Gastrocnemius medialis (tissue), 4 donors: ENCODE measurements at regions not wholly inside any gene's neighbourhood (a gene's known extent, or its start where the extent isn't known, plus 50 kb on each side); places are given as distances from the start of the nearest gene placed in this dataset.

Source experiments
- ATAC-seq, 2 donors: fragments of 150-250 bp; one replicate each; pipeline ENCODE4 v1.9.1; 2016
- DNase-seq, 2 donors: peaks; one replicate each; pipeline ENCODE4 v3.0.0-alpha.2; 2019
- H3K27ac ChIP-seq, 4 donors: fragments of 200-600 bp; sonication (generic); 1 replicate in 1 of 4; 2 replicates in 3 of 4; pipeline ENCODE4 v1.5.1; 2016 to 2018; ENCODE audit warnings: mild to moderate bottlenecking in 2 of 4, moderate library complexity in 1 of 4
- H3K27me3 ChIP-seq, 3 donors: fragments of 200-600 bp; sonication (generic) in 2 of 3; 1 replicate in 1 of 3; 2 replicates in 2 of 3; pipeline versions ENCODE4 v1.5.1 to v1.6.0; 2016 to 2019; ENCODE audit warnings: mild to moderate bottlenecking in 1 of 3, moderate library complexity in 1 of 3
- H3K36me3 ChIP-seq, 2 donors: fragments of 200-600 bp; sonication (generic) in 1 of 2; one replicate each; pipeline ENCODE4 v1.5.1; 2017 to 2018
- H3K4me1 ChIP-seq, 2 donors: fragments of 200-600 bp; sonication (generic) in 1 of 2; one replicate each; pipeline ENCODE4 v1.5.1; 2016 to 2017; ENCODE audit warnings: mild to moderate bottlenecking in 2 of 2
- H3K4me3 ChIP-seq, 4 donors: fragments of 200-600 bp; sonication (generic) in 3 of 4; 1 replicate in 1 of 4; 2 replicates in 3 of 4; pipeline ENCODE4 v1.5.1; 2016 to 2019; ENCODE audit warnings: mild to moderate bottlenecking in 2 of 4
- H3K9me3 ChIP-seq, 3 donors: fragments of 200-600 bp; sonication (generic) in 2 of 3; 1 replicate in 1 of 3; 2 replicates in 2 of 3; pipeline ENCODE4 v1.5.1; 2016 to 2019
- CTCF ChIP-seq, 5 experiments: fragments of 450-650 bp in 3 of 5; fragments of 200-600 bp in 2 of 5; sonication (generic) in 2 of 5; IDR thresholded peaks in 4 of 5; conservative IDR thresholded peaks in 1 of 5; 1 replicate in 4 of 5; 2 replicates in 1 of 5; pipeline ENCODE4 v1.5.1; 2016 to 2019; ENCODE audit warnings: antibody characterized with exemption in 5 of 5, mild to moderate bottlenecking in 3 of 5, moderate library complexity in 3 of 5
- POLR2A ChIP-seq, 2 donors: fragments of 450-650 bp; IDR thresholded peaks; one replicate each; pipeline ENCODE4 v1.6.1; 2017; ENCODE audit warnings: antibody characterized with exemption in 2 of 2, mild to moderate bottlenecking in 2 of 2, moderate library complexity in 2 of 2
- in situ Hi-C, 4 donors: fragments of 200-750 bp; cut with MboI; loops; one replicate each; pipeline versions ENCODE4 v1.15.0 to v1.8.0; 2017; ENCODE audit warnings: low sequenced_read_pairs in 4 of 4
- intact Hi-C: fragments of 100-400 bp; cut with DNase I; formaldehyde crosslinking; loops from one replicate; pipeline ENCODE4 v1.15.1; 2023; ENCODE audit warnings: low total_unique reads

DNA sequence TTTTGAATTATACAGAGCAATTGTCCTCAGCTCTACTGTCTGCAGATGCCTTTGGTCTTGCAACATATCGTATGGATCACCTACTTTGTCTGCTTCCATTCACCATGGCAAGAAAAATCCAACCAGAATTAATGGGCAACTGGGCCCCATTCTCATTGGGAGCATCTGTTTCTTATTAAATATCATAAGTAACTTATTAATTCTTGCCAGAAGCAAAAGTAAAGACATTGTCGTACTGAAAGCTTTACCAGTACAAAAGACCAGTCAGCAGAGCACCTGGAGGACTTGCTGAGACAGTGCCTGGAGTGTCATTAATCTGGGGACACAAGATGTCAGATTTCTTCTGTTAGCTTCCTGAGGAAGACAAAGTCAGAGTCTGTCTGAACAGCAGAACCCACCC lies 404.5 kb downstream of the INHBA start:
- Histone ChIP-seq H3K27ac (no peak overlapping the region), H3K4me1 (no peaks in the 10 kb centered on the region), H3K9me3 (no peaks in the 10 kb centered on the region), H3K27me3 (no peaks in the 10 kb centered on the region), H3K4me3 (no peak overlapping the region), H3K36me3 (no peaks in the 10 kb centered on the region)
- intact Hi-C loops = no loop called here
- no peak for TF ChIP-seq CTCF (IDR thresholded peaks at IDR 0.05 in 4 of 5, conservative IDR thresholded peaks at IDR 0.05 in 1 of 5)
- no peak for TF ChIP-seq POLR2A (IDR thresholded peaks at IDR 0.05)
- no peak for ATAC-seq
- DNase-seq = no peak
- in situ Hi-C loops = no loop called here

- ATAC-seq (no peak), DNase-seq (no peak)
- no peak for TF ChIP-seq POLR2A (IDR thresholded peaks at IDR 0.05)
- TF ChIP-seq CTCF (IDR thresholded peaks at IDR 0.05 in 4 of 5, conservative IDR thresholded peaks at IDR 0.05 in 1 of 5) = no peak
- no peaks in the 10 kb centered on the region for H3K27me3 ChIP-seq
- H3K36me3 ChIP-seq = no peaks in the 10 kb centered on the region
- H3K27ac ChIP-seq = no peak overlapping the region
- intact Hi-C loops (no loop called here), in situ Hi-C loops (no loop called here)
- H3K9me3 ChIP-seq = no peaks in the 10 kb centered on the region
- H3K4me3 ChIP-seq = no peak overlapping the region
- no peaks in the 10 kb centered on the region for H3K4me1 ChIP-seq
These were observed 405.7 kb downstream of the INHBA start for GRCh38 chr7:41297166-41297565.

DNA sequence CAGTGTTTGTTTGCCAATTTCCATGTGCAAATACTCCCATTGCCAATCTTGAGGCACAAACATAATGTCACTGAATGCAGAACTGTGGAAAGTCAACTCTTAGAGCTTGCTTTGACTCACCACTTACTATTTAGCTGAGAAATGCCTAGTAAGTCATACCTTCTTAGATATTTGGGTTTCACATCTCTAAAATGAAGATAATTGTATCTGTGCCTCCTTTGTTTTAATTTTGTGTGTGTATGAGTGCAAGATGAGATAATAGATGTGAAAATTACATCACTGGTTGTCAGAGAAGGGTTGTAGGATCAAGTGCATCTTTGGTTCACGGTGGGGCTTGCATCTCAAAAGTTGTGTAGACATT lies 407.5 kb downstream of the INHBA start:
- H3K4me1 ChIP-seq = no peaks in the 10 kb centered on the region
- no peaks in the 10 kb centered on the region for H3K36me3 ChIP-seq
- no peak overlapping the region for H3K4me3 ChIP-seq
- in situ Hi-C loops = no loop called here
- no peaks in the 10 kb centered on the region for H3K9me3 ChIP-seq
- H3K27ac ChIP-seq = no peak overlapping the region
- intact Hi-C loops = no loop called here
- H3K27me3 ChIP-seq = no peaks in the 10 kb centered on the region
- ATAC-seq = no peak
- no peak for TF ChIP-seq CTCF (IDR thresholded peaks at IDR 0.05 in 4 of 5, conservative IDR thresholded peaks at IDR 0.05 in 1 of 5)
- no peak for TF ChIP-seq POLR2A (IDR thresholded peaks at IDR 0.05)
- no peak for DNase-seq

GRCh38 chr7:41294556-41295454 lies 408.1 kb downstream of the INHBA start:
- H3K4me3 ChIP-seq = no peak overlapping the region
- intact Hi-C loops = no loop called here
- ATAC-seq = no peak
- no peaks in the 10 kb centered on the region for H3K27me3 ChIP-seq
- TF ChIP-seq POLR2A (IDR thresholded peaks at IDR 0.05) = no peak
- no peak for TF ChIP-seq CTCF (IDR thresholded peaks at IDR 0.05 in 4 of 5, conservative IDR thresholded peaks at IDR 0.05 in 1 of 5)
- no peaks in the 10 kb centered on the region for H3K36me3 ChIP-seq
- H3K27ac ChIP-seq = no peak overlapping the region
- H3K4me1 ChIP-seq = no peaks in the 10 kb centered on the region
- H3K9me3 ChIP-seq = no peaks in the 10 kb centered on the region
- no peak for DNase-seq
- in situ Hi-C loops = no loop called here

DNA sequence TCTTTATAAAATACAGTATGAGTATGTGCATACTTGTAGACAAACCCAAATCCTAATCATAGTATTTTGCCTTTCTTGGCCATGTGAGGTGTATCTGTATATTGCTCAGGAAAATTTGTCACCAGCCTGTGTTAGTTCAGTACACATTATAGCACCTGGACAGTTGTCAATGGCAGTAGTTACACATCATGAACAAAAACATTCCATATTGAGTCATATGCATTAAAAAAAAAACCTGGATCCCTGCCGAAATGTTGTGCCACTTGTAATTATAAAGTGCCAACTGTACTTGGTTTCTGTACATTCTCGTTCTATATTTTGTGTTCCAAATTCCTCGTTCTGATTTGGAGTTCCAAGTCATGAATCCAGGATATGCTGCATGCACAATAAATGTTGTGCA lies 410.4 kb downstream of the INHBA start:
- intact Hi-C loops (no loop called here), in situ Hi-C loops (no loop called here)
- Histone ChIP-seq H3K9me3 (no peaks in the 10 kb centered on the region), H3K27me3 (no peaks in the 10 kb centered on the region), H3K36me3 (no peaks in the 10 kb centered on the region), H3K4me1 (no peaks in the 10 kb centered on the region), H3K27ac (no peak overlapping the region), H3K4me3 (no peak overlapping the region)
- ATAC-seq = no peak
- no peak for DNase-seq
- TF ChIP-seq CTCF (IDR thresholded peaks at IDR 0.05 in 4 of 5, conservative IDR thresholded peaks at IDR 0.05 in 1 of 5) (no peak), POLR2A (IDR thresholded peaks at IDR 0.05) (no peak)
